Keratinocyte (primary cell): ENCODE measurements at regions not wholly inside any gene's neighbourhood (a gene's known extent, or its start where the extent isn't known, plus 50 kb on each side); places are given as distances from the start of the nearest gene placed in this dataset.

Experiments
- DNase-seq: peaks from one replicate; pipeline ENCODE4 v3.0.0-alpha.2; 2011; ENCODE audit warnings: low read depth, missing footprints, low spot score
- FAIRE-seq: peaks from 2 replicates; lab custom pipeline; 2011; peaks lifted over from hg19 to GRCh38; lab: Jason Lieb, UNC
- H2AFZ ChIP-seq: 2 replicates; pipeline ENCODE4 v1.6.0; 2012; ENCODE audit warnings: low read length, control low read depth, inconsistent platforms; ENCODE audit not compliant: control insufficient read depth
- H3K27ac ChIP-seq: 2 replicates; pipeline ENCODE4 v1.5.1; 2011; ENCODE audit warnings: low read length; ENCODE audit not compliant: control insufficient read depth, insufficient read depth
- H3K27me3 ChIP-seq: 3 replicates; pipeline ENCODE4 v1.6.0; 2011; ENCODE audit warnings: low read length; ENCODE audit not compliant: control insufficient read depth, insufficient read depth; ENCODE audit errors: extremely low read depth
- H3K36me3 ChIP-seq, 2 experiments: 2 replicates in 1 of 2; 3 replicates in 1 of 2; pipeline ENCODE4 v1.5.1; 2011; ENCODE audit warnings: low read length in 2 of 2, mild to moderate bottlenecking in 1 of 2; ENCODE audit not compliant: control insufficient read depth in 2 of 2, insufficient read depth in 2 of 2; ENCODE audit errors: extremely low read depth in 1 of 2
- H3K4me1 ChIP-seq: 3 replicates; pipeline ENCODE4 v1.5.1; 2011; ENCODE audit warnings: low read length; ENCODE audit not compliant: control insufficient read depth, insufficient read depth; ENCODE audit errors: extremely low read depth
- H3K4me2 ChIP-seq: 3 replicates; pipeline ENCODE4 v1.6.0; 2011; ENCODE audit warnings: low read depth, low read length; ENCODE audit not compliant: control insufficient read depth, insufficient read depth; ENCODE audit errors: extremely low read depth
- H3K4me3 ChIP-seq, 3 experiments: fragments of 200-600 bp in 1 of 3; sonication (generic) in 1 of 3; 2 replicates in 2 of 3; 3 replicates in 1 of 3; pipeline ENCODE4 v1.5.1; 2011 to 2016; ENCODE audit warnings: low read length in 3 of 3, mild to moderate bottlenecking in 3 of 3, control low read depth in 2 of 3, inconsistent platforms in 1 of 3, low read depth in 1 of 3, mixed read lengths in 1 of 3, mixed run types in 1 of 3, moderate library complexity in 1 of 3; ENCODE audit not compliant: control insufficient read depth in 2 of 3, insufficient read depth in 2 of 3; ENCODE audit errors: extremely low read depth in 1 of 3
- H3K79me2 ChIP-seq: 2 replicates; pipeline ENCODE4 v1.6.0; 2012; ENCODE audit warnings: low read length; ENCODE audit not compliant: control insufficient read depth, insufficient read depth
- H3K9ac ChIP-seq: 3 replicates; pipeline ENCODE4 v1.6.0; 2011; ENCODE audit warnings: low read length; ENCODE audit not compliant: control insufficient read depth, insufficient read depth; ENCODE audit errors: extremely low read depth
- H3K9me1 ChIP-seq: 3 replicates; pipeline ENCODE4 v1.6.0; 2011; ENCODE audit warnings: low read length; ENCODE audit not compliant: control insufficient read depth, insufficient read depth; ENCODE audit errors: extremely low read depth
- H3K9me3 ChIP-seq: 2 replicates; pipeline ENCODE4 v1.5.1; 2012; ENCODE audit warnings: low read depth, low read length; ENCODE audit not compliant: control insufficient read depth
- H4K20me1 ChIP-seq: 3 replicates; pipeline ENCODE4 v1.6.0; 2011; ENCODE audit warnings: low read length; ENCODE audit not compliant: control insufficient read depth, insufficient read depth; ENCODE audit errors: extremely low read depth
- CTCF ChIP-seq, 3 experiments: IDR thresholded peaks in 1 of 3; conservative IDR thresholded peaks in 1 of 3; optimal IDR thresholded peaks in 1 of 3; 2 replicates in 2 of 3; 3 replicates in 1 of 3; pipeline versions ENCODE3 to v1.5.1; 2011; ENCODE audit warnings: low read length in 3 of 3, mild to moderate bottlenecking in 3 of 3, moderate library complexity in 2 of 3, control low read depth in 1 of 3, inconsistent platforms in 1 of 3; ENCODE audit not compliant: insufficient read depth in 2 of 3; ENCODE audit errors: extremely low read depth in 1 of 3
- EZH2 ChIP-seq: IDR thresholded peaks from one replicate; pipeline ENCODE4 v1.6.1; 2012; ENCODE audit warnings: inconsistent platforms, mild to moderate bottlenecking, low read length, moderate library complexity
- dilution Hi-C: fragments of 300-500 bp; cut with MboI; formaldehyde crosslinking; loops from one replicate; pipeline ENCODE4 v1.7.0; 2020; ENCODE audit warnings: low sequenced_read_pairs; ENCODE audit not compliant: extremely low pct_ligation_motif_present

- Histone ChIP-seq H3K9me1 (no peaks in the 10 kb centered on the region), H3K9me3 (no peaks in the 10 kb centered on the region), H3K79me2 (peaks cover 30% of the 10 kb centered on the region), H4K20me1 (no peaks in the 10 kb centered on the region), H3K27ac (peak overlapping the region; percentile 98), H3K4me3 (peak overlapping the region; percentile 55 to 71 (median 61)), H3K27me3 (no peaks in the 10 kb centered on the region), H3K4me2 (peak overlapping the region; percentile 97), H2AFZ (no peak overlapping the region), H3K9ac (peak overlapping the region; percentile 88), H3K36me3 (peaks cover 4 to 11% of the 10 kb centered on the region in 2 experiments), H3K4me1 (peaks cover 57% of the 10 kb centered on the region)
- TF ChIP-seq EZH2 (no peak), CTCF (optimal IDR thresholded peaks at IDR 0.05 in 1 of 3, IDR thresholded peaks at IDR 0.05 in 1 of 3, conservative IDR thresholded peaks at IDR 0.05 in 1 of 3; ENCODE audit: extremely low read depth in 1 of 3, insufficient read depth in 2 of 3, low read length in 3 of 3) (no peak)
- FAIRE-seq (no peak), DNase-seq (no peak)
- dilution Hi-C loops, result no loop called here
These were observed 156.6 kb upstream of the DMRT1 start for GRCh38 chr9:684941-685340.

GRCh38 chr9:686321-686813, 155.1 kb upstream of the DMRT1 start:
- Histone ChIP-seq H4K20me1 (no peaks in the 10 kb centered on the region), H3K27me3 (no peaks in the 10 kb centered on the region), H3K9me1 (no peaks in the 10 kb centered on the region), H3K79me2 (peaks cover 41% of the 10 kb centered on the region), H3K9ac (peak overlapping the region; percentile 88), H3K4me2 (peak overlapping the region; percentile 97), H3K9me3 (no peaks in the 10 kb centered on the region), H3K4me3 (peak overlapping the region; percentile 55 to 71 (median 59)), H3K36me3 (peaks cover 4 to 10% of the 10 kb centered on the region in 2 experiments), H3K27ac (peak overlapping the region; percentile 98), H3K4me1 (peaks cover 57% of the 10 kb centered on the region), H2AFZ (no peak overlapping the region)
- dilution Hi-C loops, result no loop called here
- TF ChIP-seq EZH2 (no peak), CTCF (optimal IDR thresholded peaks at IDR 0.05 in 1 of 3, IDR thresholded peaks at IDR 0.05 in 1 of 3, conservative IDR thresholded peaks at IDR 0.05 in 1 of 3; ENCODE audit: extremely low read depth in 1 of 3, insufficient read depth in 2 of 3, low read length in 3 of 3) (no peak)
- FAIRE-seq (peak; percentile 88), DNase-seq (peak; percentile 94)
